ENCODE measurements at regions not wholly inside any gene's neighbourhood (a gene's known extent, or its start where the extent isn't known, plus 50 kb on each side); places are given as distances from the start of the nearest gene placed in this dataset.
"Not testable (repeated sequence)": the region's sequence is repeated elsewhere in the genome, so short reads cannot be mapped to it uniquely, and the experiment has no call there.

DNA sequence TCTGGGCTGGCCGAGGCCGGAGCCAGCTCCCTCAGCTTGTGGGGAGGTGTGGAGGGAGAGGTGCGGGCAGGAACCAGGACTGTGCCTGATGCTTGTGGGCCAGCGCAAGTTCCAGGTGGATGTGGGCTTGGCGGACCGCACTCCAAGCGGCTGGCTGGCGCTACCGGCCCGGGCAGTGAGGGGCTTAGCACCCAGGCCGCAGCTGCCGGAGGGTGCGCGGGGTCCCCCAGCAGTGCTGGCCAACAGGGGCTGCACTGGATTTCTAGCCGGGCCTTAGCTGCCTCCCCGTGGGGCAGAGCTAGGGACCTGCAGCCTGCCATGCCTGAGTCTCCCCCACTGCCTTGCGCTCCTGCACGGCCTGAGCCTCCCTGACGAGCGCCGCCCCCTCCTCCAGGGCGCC, 242.8 kb downstream of the CCSER2 start:
- no peak for DNase-seq

DNA sequence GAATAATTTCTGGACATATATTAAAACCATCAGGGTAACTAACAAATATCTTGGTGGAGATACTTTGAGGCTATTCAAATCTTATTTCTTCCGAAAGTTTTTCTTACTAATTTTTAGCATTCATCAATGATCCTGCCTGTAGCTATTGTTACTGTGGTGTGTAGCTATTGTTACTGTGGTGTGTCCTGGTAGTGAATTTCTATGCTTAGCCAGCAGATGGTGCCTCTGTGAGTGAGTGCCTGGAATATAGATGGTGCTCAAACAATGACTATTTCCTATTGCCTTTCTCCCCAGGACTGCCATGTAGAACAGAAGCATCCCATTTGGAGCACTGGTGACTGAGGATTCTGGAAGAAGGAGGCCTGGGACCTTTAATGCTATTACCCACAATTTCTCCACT, 245.7 kb downstream of the CCSER2 start:
- DNase-seq = no peak

DNA sequence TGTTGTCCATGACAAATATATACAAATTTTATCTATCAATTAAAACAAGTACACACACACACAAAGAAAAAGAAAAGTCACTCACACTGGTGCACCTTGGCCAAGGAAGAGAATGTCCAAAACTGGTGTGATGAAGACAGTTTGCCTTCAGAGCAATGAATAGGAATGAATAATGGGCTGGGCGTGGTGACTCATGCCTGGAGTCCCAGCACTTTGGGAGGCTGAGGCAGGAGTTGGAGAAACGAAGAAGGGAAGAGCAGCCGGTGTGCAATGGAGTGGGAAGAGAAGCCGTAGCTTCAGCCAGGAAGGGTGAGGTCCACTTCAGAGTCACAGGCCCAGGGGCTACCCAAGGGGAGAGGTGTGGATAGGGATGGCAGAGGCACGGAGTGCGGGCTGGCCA, 253.6 kb downstream of the CCSER2 start:
- DNase-seq = no peak

DNA sequence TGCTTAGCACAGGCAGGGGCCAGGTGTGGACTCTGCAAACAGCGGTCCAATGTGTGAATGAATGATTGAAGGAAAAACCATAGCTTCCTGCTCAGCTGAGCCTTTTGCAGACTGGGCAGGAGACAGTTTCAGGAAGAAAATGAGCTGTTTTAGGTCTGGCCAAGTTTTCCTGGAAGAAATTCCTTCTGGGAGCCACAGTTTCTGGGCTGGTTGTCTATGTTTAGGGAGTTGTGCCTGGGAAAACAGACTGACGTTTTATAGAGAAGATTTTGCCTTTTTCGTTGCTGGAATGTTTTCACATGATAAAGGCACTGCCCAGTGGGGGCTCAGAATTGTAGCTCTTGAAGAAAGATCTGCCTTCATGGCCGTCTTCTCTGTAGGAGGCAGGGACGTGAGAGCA, 255.1 kb downstream of the CCSER2 start:
- no peak for DNase-seq

DNA sequence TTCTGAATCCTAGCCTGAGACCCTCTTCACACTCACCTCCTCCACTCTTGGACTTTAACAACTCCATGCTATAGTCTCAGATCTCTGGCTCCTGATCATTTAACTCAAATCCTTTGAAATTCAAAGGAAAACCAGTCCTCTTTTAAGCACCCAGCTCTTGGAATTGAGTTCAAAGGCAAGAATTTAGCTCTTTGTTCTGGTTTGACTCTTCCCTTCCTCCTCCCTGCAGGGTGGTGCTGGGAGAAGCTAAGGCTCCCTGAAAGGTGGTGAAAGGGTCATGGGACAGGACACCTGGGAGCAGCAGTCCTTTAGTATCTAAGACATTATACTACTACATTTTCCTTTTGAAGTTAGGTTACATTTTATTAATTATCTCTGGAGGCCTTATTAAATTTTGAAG, 259.4 kb downstream of the CCSER2 start:
- no peak for DNase-seq

DNA sequence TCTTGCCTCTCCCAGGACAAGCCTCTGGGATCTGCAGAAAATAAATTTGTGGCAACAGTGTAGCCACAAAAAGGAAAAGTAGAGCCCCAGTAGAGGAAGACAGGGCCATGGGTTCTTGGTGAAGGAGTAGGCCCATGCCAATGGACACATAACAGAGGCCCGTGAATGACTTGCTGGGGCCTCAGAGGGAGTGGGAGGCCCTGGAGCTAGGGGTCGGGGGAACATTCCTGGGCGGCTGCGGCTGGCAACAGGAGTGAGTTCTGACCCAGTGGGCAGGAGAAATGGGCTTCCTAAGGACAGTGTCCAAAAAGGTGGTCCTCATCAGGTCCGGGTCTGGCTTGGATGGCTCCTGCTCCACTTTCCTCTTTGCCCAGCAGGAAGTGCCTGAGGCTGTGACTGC, 260.0 kb downstream of the CCSER2 start:
- no peak for DNase-seq

DNA sequence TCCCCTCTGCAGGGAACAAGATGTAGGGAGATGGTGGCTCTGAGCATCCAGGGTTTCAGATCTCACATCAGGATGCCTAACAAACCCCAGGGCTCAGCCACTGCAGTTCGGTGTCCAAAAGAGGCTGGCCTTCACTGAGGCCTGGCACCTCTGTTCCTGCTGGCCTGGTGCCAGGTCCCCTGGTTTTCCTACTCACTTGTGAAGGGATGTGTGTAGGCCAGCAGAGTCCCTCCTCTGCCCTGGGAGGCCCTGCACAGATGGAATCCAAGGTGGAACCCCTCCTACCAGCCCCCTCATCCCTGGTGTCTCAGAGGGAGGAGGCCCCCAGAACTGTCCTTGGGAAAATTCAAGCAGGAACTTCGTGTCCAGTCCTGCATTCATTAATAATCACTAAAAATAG, 260.6 kb downstream of the CCSER2 start:
- no peak for DNase-seq

DNA sequence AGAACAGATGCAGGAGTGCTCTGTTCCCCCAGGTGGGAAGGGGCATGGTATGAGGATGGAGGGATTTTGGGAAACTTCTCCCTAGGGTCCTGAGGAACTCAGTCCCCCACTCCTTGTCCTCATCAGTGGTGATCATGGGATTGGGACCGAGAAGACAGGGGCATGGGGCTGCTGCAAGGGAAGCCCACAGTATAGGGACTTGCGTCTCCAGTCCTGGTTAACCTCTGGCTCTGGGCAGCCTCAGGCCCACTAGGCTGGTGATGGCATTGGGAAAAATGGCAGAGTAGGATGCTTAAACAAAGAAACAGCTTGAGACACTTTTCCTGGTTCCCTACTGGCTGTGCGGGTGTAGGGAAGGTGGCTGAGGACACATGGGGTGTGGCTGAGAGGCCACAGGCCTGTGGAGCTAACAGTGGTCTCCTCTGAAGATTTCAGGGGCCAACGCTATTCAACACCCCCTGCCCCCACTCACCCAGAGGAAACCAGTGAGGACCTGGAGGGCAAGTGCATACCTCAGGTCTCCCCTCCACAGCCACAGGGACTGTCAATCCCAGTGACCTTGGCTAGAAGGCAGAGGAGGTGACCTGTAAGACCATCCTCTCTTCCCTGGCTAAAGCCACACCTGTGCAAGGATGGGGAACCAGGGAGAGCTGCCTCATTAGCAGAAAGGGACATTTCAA, 261.3 kb downstream of the CCSER2 start:
- no peak for DNase-seq

DNA sequence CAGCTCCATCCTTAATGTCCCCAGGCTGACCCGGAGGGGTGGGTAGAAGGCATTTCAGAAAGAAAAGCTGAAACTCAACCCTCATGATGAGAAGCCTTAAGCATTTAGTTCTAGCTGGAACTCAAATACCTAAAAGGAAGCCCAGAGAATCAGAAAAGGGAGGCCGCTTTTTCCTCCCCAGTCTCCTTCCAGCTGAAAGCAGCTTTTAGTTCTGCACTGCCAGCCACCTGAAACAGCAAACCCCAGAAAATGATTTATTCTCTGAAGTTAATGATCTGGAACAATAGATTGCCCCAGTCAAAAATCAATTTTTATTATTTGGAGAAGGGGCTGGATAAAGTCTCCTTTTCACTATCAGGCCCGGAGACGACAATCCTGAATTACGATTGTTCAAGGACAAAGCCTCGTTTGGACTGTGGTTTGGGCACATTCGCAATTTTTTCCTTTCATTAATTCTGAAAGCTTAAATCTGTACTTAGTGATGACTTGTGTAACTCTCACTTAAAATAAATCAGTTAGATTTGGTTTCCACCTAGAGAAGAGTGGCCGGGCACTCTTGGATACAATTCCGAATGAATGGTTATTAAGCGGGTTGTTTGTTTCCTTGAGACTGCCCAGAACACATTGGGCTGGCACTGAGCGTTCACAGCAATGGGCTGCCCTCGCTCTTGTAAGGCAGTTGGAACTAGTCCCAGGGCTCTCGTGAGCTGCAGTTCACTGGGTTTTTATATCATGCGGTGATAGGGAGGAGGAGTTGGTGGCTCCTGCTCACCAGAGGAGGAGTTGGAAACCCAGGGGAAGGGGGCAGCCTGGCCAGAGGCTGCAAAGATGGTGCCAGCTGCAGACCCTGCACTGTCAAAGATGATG, 262.2 kb downstream of the CCSER2 start:
- no peak for DNase-seq

DNA sequence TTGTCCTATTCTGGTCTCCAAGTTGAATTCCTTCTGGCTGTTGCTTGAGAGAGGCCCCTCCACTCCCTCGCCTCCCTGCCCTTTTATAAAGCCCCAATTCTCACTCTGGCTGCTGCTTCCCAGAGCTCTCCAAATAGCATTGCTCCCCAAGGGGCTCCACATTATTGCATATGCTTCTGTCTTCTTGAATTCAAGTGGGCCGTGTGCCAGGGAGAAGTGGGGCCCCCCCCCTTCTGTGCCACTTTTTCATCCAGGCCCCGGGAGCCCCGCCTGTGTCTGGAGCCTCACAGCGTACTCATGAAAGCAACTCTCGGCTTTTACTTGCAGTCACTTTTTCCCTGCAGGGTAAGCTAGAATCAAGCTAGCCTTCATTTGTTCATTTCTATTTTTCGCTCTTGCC, 265.1 kb downstream of the CCSER2 start:
- DNase-seq = no peak

DNA sequence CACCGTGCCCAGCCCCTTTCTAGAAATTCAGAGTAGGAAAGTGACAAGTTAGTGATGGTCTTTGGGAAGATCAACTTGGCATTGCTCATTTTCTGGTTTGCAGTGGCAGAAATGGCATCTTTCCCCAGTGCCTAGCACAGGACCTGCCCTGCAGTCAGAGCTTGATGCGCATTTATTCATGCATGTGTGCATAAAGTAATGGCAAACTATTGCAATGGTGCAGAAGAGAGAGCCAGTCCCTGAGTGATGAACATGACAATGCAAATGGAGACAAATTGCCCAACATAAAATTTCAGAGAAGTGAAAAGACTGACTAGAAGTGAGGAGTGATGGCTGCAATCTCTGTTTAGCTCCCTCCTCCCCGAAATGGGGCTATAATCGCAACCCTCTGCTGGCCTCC, 268.2 kb downstream of the CCSER2 start:
- DNase-seq = no peak

DNA sequence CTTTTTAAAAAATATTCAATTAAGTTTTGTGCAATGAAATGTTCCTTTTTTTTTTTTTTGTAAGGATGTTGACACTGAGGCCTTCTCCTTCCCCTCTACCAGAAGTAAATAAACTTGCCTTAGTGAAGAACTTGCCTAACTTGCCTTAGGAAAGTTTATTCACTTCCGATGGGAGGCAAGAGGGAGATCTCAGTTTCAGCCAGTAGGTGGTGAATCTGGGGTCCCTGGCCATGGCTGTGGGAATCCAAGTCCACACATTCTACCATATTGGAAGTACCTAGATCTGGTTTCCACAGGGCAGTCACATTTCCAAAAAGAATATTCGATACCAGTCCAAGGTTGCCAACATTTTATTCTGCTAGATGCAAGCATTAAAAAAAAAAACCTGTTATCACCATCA, 270.9 kb downstream of the CCSER2 start:
- no peak for DNase-seq

DNA sequence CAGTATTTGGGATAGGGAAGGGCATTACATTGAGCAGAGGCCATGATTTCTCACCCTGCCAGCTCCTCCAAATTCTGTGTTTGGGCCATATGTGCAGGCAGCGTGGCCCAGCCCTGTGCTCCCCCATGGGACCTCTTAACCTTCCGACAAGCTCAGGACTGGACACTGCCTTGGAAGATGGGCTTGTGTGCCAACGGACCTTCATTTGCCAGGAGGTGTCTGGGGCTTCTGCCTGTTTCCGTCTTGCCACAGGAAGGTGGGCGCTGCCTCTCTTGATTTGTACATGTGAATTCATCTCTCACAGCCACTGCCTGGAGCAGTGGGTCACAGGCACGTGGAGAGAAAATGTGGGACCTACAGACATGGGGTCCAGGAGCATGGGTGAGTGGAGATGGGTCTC, 272.6 kb downstream of the CCSER2 start:
- DNase-seq = no peak

DNA sequence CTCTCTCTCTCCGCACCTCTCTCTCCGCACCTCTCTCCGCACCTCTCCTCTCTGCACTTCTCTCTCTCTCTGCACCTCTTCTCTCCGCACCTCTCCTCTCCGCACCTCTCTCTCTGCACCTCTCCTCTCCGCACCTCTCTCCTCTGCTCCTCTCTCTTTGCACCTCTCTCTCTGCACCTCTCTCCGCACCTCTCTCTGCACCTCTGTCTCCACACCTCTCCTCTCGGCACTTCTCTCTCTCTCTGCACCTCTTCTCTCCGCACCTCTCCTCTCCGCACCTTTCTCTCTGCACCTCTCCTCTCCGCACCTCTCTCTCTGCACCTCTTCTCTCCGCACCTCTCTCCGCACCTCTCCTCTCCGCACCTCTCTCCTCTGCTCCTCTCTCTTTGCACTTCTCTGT, 274.2 kb downstream of the CCSER2 start:
- DNase-seq = not testable (repeated sequence)

DNA sequence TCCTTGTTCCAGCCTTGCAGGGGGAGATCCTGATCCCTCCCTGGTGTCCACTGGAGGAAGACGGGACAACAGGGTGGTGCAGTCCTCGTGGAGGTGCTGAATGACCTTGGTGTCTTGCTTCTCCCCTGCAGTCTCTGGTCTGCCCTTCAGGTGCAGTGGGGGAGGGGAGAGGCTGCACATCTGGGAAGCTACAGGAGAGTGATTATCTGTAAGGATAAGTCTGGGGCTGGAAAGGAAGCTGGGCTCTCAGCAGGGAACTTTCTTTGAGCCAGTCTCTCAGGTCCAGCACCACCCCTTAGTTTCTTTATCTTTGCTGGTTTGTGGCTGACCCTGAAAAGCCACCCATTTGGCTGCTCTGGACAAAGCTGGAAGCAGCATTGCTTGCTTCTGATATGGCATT, 275.6 kb downstream of the CCSER2 start:
- no peak for DNase-seq

DNA sequence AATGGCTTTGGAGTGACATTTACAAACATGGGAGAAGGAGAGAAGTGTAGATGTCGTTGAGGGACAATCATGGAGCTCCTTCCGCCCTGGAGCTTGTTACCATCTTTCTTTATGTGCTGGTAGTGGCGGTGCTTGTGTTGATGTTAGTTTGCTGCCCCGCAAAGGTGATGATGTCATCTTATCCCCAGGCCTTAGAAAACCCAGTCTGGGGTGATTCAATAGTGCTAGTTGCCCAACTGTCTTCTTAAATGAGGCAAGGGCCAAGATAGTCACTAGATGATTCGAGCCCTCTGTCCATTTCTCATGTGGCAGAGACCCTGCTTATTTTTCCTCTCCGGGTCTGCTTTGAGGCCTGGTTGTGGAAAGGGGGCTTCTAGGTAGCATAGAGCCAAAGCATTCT, 277.4 kb downstream of the CCSER2 start:
- no peak for DNase-seq

DNA sequence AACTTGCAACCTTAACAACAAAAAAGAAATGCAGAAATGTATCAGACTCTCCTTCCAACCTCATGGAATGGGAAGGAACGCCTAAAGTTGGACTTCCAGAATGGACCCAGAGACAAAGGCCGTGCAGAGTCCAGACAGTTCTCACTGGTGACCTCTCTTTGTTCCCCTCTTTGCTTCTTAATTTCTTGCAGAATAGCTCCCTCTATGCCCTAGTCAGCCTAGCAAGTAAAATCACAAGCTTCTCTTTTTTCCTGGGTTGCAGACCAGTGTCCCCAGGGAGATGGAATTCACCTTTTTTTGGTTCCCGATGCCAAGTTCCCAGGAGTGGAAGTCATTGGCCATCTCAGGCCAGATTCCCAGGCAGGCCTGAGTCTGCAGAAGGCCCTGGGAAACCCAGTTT, 278.0 kb downstream of the CCSER2 start:
- DNase-seq = no peak

DNA sequence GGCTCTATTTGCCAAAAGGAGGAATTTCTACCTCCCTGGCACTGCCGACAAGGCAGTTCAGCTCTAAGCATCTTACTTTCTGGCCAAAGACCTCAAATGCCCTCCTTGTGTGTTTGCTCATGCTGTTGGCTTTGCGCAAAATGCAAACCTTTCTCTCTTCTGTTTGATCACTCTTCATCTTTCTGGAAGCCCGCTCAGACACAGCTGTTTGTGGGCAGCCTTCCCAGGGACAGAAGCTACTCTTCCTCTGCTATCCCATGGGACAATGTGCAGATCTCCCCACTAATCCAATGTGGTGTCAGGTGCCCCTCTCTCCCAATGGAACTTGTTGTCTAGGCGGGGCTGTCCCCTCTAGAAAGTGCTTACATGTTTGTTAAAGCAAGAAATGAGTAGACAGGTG, 278.7 kb downstream of the CCSER2 start:
- no peak for DNase-seq

DNA sequence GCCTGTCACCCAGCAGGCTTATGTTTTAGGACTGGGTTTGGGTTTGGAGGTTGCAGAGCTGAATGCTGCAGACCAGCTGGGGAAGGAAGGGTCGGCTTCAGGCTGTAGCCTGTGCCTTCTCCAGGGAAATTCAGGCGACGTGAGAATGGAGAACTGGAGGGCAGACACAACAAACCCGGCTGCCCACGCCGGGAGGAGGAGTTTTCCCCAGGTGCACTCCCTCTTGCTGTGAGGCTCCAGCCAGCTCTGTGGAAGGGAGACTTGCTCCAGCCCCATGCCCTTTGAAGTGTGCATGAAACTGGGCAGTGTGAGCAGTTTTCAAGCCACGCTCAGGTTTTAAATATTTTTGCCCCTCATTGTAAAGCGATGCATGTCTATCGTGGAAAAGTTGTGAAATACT, 279.1 kb downstream of the CCSER2 start:
- no peak for DNase-seq

DNA sequence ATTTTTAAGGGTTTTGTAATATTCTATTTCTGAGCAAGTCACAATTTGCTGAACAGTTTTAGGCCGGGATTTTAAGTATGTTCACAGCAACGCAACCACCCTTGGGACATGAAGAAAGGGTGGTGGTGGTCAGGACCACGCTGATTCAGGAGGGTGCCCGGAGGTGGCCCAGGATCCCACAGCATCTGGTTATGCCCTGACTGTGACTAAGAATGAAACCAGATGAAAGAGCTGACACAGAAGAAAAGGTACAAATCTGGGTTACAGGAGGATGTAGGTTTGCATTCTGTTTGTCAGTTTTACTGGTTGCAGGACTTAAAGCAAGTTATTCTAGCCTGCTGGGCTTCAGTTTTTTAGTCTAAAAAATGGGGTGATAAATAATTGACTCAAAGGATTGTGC, 279.7 kb downstream of the CCSER2 start:
- no peak for DNase-seq

DNA sequence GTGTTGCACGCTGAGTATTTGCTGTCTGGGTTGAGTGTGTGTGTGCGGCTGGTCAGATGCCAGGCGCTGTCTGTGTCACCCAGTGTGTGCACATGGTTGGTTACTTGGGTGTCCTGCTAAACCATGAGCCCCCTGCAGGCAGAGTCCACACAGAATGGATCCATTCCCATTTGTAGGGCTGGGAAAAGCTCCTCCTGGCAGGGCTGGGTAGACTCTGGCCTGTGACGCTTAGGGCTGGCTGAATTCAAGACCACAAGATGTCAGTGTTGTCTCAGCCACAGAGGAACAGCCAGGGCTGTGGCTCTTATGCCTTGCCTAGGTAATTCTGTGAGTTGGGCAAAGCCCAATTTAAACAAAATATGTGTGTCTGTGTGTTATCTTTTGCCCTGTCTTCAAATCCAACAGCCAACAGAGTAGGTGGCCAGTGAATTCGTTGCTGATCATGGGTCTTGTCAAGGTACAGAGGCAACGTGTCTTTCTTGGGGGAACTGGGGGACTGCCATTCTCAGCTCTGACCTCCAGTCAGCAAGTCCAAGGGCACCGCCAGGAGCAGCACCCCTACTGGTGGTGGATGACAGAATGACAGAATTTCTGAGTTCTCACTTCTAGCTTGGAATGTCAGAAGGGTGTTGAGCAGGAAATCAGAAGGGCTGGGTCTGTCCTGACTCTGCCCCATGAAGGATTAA, 285.1 kb downstream of the CCSER2 start:
- no peak for DNase-seq

DNA sequence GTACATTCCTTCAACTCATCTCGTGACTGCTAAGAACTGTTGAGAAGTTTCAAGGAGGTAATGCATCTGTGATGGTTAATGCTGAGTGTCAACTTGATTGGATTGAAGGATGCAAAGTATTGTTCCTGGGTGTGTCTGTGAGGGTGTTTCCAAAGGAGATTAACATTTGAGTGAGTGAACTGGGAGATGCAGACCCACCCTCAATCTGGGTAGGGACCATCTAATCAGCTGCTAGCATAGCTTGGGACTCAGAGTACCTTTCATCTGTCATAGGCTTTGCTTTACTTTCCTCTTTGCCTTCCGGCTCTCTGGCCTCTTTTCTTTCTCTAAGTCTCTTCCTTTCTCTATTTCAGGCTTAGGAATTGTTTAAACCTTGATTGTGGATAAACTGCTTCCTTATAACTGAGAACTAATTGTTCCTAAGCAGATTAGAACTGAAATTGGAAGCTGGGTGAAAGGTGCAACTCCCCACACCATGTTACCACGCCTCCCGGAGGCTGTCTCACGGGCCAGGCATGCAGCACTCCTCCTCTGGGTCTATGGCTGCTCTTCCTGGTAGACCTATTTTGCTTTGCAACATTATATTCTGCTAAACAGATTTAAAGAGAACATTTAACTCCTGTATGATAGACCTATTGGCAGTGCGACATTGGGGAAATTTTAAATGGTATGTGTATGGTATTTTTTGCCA, 298.2 kb downstream of the CCSER2 start:
- no peak for DNase-seq

DNA sequence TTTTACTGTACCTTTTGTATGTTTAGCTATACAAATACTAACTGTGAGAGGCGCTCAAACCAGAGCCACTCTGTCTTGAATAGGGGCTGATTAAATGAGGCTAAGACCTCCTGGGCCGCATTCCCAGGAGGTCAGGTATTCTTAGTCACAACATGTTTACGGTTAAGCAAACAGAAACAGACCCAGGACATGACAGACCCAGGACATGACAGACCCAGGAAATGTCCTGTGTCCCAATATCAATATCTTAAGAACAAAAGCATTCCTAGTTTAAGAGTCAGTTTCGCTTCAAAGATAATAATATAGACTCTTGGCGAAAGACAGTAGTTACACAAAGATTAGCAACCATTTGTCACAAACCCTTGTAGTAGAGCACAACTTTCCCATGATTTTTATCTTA, 304.5 kb downstream of the CCSER2 start:
- DNase-seq = no peak

DNA sequence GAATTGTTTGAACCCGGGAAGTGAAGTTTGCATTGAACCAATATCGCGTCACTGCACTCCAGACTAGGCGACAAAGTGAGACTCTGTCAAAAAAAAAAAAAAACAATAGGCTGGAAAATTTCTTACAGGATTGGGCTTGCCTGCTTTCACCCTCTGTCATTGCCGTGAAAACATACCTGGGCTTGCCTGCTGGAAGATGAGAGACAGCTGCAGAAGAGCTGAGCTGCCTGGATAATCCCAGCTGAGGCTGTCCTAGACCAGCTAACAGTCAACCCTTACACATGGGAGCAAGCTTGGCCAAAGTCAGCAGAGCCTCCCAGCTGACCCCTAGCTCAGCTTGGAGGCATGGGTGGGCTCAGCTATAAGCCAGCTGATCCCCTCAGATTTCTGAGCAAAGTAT, 306.2 kb downstream of the CCSER2 start:
- no peak for DNase-seq

Measured in activated CD4-positive, alpha-beta T cell treated with anti-CD3 and anti-CD28 coated beads for 4 hours (primary cell).